BLaER1 treated with 17β-estradiol and CSF1 and Interleukin-3, amounts not matched to agents 10 nM and 100 nM (cell line): ENCODE measurements at regions not wholly inside any gene's neighbourhood (a gene's known extent, or its start where the extent isn't known, plus 50 kb on each side); places are given as distances from the start of the nearest gene placed in this dataset.

Experiments used
- H3K27ac ChIP-seq, 11 experiments: shearing (Covaris generic); formaldehyde crosslinking; 2 replicates each; pipeline ENCODE4 v1.8.1; 2022
- H3K27me3 ChIP-seq, 11 experiments: shearing (Covaris generic); formaldehyde crosslinking; 2 replicates each; pipeline ENCODE4 v1.8.1; 2022
- H3K36me3 ChIP-seq, 11 experiments: shearing (Covaris generic); formaldehyde crosslinking; 2 replicates each; pipeline ENCODE4 v1.8.1; 2022
- H3K4me1 ChIP-seq, 10 experiments: shearing (Covaris generic); formaldehyde crosslinking; 2 replicates each; pipeline ENCODE4 v1.8.1; 2022
- H3K4me2 ChIP-seq, 11 experiments: shearing (Covaris generic); formaldehyde crosslinking; 2 replicates each; pipeline ENCODE4 v1.8.1; 2022
- H3K4me3 ChIP-seq, 10 experiments: shearing (Covaris generic); formaldehyde crosslinking; 2 replicates each; pipeline ENCODE4 v1.8.1; 2022
- H3K9ac ChIP-seq, 11 experiments: shearing (Covaris generic); formaldehyde crosslinking; 2 replicates each; pipeline ENCODE4 v1.8.1; 2022
- H3K9me3 ChIP-seq, 11 experiments: shearing (Covaris generic); formaldehyde crosslinking; replicated peaks in 1 of 11; 2 replicates each; pipeline ENCODE4 v1.8.1; 2022
- H4K20me1 ChIP-seq, 11 experiments: shearing (Covaris generic); formaldehyde crosslinking; 2 replicates each; pipeline ENCODE4 v1.8.1; 2022
- Cebpa-rat ChIP-seq, 11 experiments: shearing (Covaris generic); IDR thresholded peaks; 2 replicates each; pipeline ENCODE4 v1.8.1; 2022

DNA sequence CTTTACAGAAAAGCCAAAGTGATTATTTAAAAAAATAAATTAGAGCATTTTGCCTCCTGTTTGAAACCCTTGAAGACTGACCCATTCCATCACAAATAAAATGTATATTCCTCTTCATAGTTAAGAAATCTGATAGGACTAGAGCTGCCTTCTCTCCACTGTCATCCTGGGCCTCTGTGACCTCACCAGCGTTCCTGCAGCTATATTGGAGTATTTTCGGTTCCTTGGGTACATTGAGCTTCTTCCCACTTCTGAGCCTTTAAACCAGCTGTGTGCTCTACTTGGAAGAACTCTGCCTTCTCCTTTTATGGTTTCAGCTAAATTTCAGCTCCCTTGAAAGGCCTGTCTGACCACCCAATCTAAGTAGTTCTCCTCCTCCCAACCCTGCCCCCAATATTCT lies 99.1 kb upstream of the ABCA1 start:
- Histone ChIP-seq H4K20me1 (no peaks in the 10 kb centered on the region), H3K27ac (peak overlapping the region in 1 of 11 experiments; percentile 51; a peak in 1 of 22 replicates), H3K4me2 (peak overlapping the region in 2 of 11 experiments; percentile 63 to 84; a peak in 4 of 22 replicates), H3K27me3 (no peaks in the 10 kb centered on the region), H3K9ac (peak overlapping the region in 2 of 11 experiments; percentile 31 to 44; a peak in 1 of 22 replicates), H3K4me3 (no peak overlapping the region), H3K4me1 (peaks cover 0 to 24% (median 0%) of the 10 kb centered on the region in 10 experiments; a peak in 6 of 20 replicates), H3K9me3 (no peaks in the 10 kb centered on the region), H3K36me3 (no peaks in the 10 kb centered on the region)
- TF ChIP-seq Cebpa-rat (IDR thresholded peaks at IDR 0.05): no peak

DNA sequence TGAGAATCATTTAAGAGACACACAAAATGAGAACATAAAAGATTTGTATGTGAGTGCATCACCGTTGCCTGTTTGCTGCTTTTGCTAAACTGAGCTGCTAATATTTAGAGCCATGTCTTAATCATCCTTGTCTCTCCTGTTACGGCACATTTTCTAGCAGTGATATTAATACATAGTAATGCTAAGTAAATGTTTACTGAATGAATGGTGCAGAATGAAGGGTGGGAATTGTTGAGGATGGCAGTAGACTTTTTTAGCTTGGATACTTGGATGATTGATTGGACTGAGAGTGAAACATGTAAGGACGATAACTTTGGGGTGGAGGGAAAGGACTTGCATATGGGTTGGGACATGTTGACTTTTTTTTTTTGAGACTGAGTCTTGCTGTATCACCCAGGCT lies 102.3 kb upstream of the ABCA1 start:
- no peaks in the 10 kb centered on the region for H4K20me1 ChIP-seq
- no peaks in the 10 kb centered on the region for H3K27me3 ChIP-seq
- H3K4me3 ChIP-seq: no peak overlapping the region
- H3K9me3 ChIP-seq: no peaks in the 10 kb centered on the region; a peak in 1 of 22 replicates
- peaks cover 0 to 27% (median 0%) of the 10 kb centered on the region in 10 experiments; a peak in 6 of 20 replicates for H3K4me1 ChIP-seq
- no peak overlapping the region for H3K9ac ChIP-seq
- no peaks in the 10 kb centered on the region for H3K36me3 ChIP-seq
- no peak overlapping the region for H3K27ac ChIP-seq
- no peak overlapping the region for H3K4me2 ChIP-seq
- TF ChIP-seq Cebpa-rat (IDR thresholded peaks at IDR 0.05): no peak

DNA sequence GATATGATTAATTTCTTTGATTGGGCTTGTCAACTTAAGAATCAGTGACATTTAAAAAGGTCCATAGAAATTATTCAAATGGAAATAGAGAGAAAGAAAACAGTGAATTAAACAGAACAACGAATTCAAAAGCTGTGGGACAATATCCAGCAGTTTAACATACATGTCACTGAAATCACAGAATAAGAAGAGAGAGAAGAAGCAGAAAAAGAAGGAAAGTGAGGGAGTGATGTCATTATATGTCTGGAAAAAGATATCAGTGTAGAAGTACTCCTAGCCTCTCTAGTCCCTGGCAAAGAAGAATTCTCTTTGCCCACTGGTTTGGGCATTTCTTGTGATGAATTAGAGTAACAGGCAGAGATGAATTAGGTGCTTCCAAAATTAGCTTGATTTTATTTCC lies 109.2 kb upstream of the ABCA1 start:
- H4K20me1 ChIP-seq: no peaks in the 10 kb centered on the region
- TF ChIP-seq Cebpa-rat (IDR thresholded peaks at IDR 0.05): no peak
- H3K4me2 ChIP-seq: no peak overlapping the region
- H3K36me3 ChIP-seq: no peaks in the 10 kb centered on the region
- H3K27ac ChIP-seq: no peak overlapping the region
- no peaks in the 10 kb centered on the region; a peak in 2 of 22 replicates for H3K9me3 ChIP-seq
- H3K4me1 ChIP-seq: peaks cover 0 to 26% (median 0%) of the 10 kb centered on the region in 10 experiments; a peak in 4 of 20 replicates
- no peak overlapping the region for H3K9ac ChIP-seq
- H3K4me3 ChIP-seq: no peak overlapping the region
- no peaks in the 10 kb centered on the region for H3K27me3 ChIP-seq

DNA sequence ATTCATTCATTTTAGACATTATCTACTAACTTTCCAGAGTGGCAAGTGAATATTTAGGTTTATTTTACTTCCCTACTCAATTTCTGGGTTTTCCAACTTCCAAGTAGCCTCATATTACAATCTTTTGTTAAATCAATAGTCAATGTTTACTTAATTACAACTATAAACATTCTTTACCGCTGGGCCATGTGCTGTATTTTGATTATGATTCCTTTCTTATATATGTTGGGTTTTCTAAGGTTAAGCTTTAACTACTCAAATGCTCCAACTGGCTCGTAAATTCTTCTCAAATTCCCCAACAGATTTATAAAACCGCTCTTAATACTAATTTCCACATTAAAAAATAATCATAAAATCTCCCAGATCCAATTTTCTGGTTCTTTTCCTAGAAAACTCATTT lies 110.1 kb upstream of the ABCA1 start:
- no peak overlapping the region for H3K9ac ChIP-seq
- no peak overlapping the region for H3K4me3 ChIP-seq
- no peaks in the 10 kb centered on the region; a peak in 2 of 22 replicates for H3K9me3 ChIP-seq
- H3K27me3 ChIP-seq: no peaks in the 10 kb centered on the region
- TF ChIP-seq Cebpa-rat (IDR thresholded peaks at IDR 0.05): no peak
- H3K4me1 ChIP-seq: peaks cover 0 to 35% (median 1%) of the 10 kb centered on the region in 10 experiments; a peak in 8 of 20 replicates
- H3K27ac ChIP-seq: no peak overlapping the region
- no peaks in the 10 kb centered on the region for H3K36me3 ChIP-seq
- no peak overlapping the region for H3K4me2 ChIP-seq
- no peaks in the 10 kb centered on the region for H4K20me1 ChIP-seq

DNA sequence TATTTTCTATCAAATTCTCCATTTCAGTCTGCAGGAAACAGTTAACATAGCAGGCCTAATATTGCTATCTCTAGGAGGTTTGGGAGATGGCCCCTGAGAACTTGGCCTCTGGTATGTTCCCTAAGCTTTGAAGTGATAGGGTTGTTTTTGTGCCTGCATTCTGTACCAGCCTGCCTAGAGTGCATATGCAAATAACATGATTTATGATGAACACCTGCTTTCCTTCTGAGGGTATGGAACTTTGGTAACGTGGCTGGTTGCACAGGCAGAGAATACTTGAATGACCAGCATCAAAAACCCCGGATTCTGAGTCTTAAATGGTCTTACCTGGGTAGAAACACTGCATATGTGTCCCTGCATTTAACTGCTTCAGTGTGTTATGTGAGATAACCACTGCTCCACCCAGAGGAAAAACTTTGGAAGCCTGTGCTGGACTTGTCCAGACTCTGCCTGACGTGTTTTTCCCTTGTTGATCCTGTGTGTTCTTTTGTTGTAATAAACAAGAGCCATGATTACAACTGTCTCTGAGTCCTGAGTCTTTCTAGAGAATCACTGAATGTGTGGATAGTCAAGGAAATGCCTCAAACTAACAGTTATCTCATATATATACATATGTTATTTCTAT lies 111.3 kb upstream of the ABCA1 start:
- TF ChIP-seq Cebpa-rat (IDR thresholded peaks at IDR 0.05): no peak

DNA sequence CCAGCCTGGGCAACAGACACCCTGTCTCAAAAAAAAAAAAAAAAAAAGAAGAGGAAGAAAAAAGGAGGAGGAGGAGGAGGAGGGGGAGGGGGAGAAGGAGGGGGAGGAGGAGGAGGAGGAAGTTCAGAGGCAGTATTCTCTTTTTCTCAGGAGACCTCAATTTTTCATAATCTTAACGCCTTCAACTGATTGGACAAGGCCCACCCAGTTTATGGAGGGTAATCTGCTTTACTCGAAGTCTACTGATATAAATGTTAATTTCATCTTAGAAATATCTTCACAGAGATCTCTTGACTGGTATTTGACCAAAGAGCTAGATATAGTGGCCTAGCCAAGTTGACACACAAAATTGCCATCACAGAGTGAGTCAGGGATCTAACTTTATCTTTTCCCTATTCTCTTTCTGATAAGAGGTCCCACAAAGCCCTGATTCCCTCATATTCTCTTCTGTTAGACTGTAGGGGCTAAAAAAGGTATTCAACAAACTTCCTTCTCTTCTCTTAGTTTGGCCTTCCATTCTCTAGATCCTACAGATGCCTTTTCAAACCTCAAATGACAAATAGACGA lies 115.5 kb upstream of the ABCA1 start:
- H3K27me3 ChIP-seq: no peaks in the 10 kb centered on the region
- H4K20me1 ChIP-seq: no peaks in the 10 kb centered on the region
- peak overlapping the region in 2 of 11 experiments; percentile 51 to 59; a peak in 2 of 22 replicates for H3K27ac ChIP-seq
- TF ChIP-seq Cebpa-rat (IDR thresholded peaks at IDR 0.05): no peak
- peak overlapping the region in 2 of 11 experiments; percentile 79 to 85; a peak in 4 of 22 replicates for H3K4me2 ChIP-seq
- peaks cover 0 to 55% (median 2%) of the 10 kb centered on the region in 10 experiments; a peak in 8 of 20 replicates for H3K4me1 ChIP-seq
- no peaks in the 10 kb centered on the region; a peak in 1 of 22 replicates for H3K9me3 ChIP-seq
- H3K36me3 ChIP-seq: no peaks in the 10 kb centered on the region
- no peak overlapping the region for H3K4me3 ChIP-seq
- H3K9ac ChIP-seq: no peak overlapping the region

More for the DNA sequence above, 111.3 kb upstream of the ABCA1 start:
- Histone ChIP-seq H3K4me1 (peaks cover 0 to 47% (median 2%) of the 10 kb centered on the region in 10 experiments; a peak in 8 of 20 replicates), H3K27ac (no peak overlapping the region), H3K27me3 (no peaks in the 10 kb centered on the region), H3K9ac (no peak overlapping the region), H3K9me3 (no peaks in the 10 kb centered on the region; a peak in 1 of 22 replicates), H3K36me3 (no peaks in the 10 kb centered on the region), H4K20me1 (no peaks in the 10 kb centered on the region), H3K4me2 (no peak overlapping the region), H3K4me3 (no peak overlapping the region)

DNA sequence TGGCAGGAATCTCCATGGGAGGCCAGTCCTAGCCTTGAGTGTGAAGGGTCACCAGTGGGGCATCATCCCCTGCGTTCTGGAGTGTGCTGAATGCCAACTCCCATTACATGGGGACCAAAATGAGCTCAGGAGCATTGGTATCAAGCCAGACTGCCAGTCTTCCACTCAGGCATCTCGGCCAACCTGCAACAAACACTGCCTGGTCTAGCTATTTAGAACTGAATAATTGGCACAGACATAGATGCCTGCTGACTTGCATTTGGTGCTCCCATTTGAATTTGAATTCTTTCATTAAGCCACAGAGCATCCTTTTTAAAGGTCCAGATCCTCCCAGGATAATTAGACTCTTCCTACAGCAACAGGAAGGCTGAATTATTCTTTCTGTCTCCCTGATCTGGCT lies 116.6 kb upstream of the ABCA1 start:
- Histone ChIP-seq H4K20me1 (no peaks in the 10 kb centered on the region), H3K4me1 (peaks cover 0 to 55% (median 2%) of the 10 kb centered on the region in 10 experiments; a peak in 8 of 20 replicates), H3K9ac (no peak overlapping the region), H3K4me2 (0 out of 22 replicates have a peak overlapping the region, but pooled peaks of 1 of the 11 experiments have one; percentile 3), H3K36me3 (no peaks in the 10 kb centered on the region), H3K4me3 (no peak overlapping the region), H3K27me3 (no peaks in the 10 kb centered on the region), H3K9me3 (no peaks in the 10 kb centered on the region; a peak in 1 of 22 replicates), H3K27ac (no peak overlapping the region)
- no peak for TF ChIP-seq Cebpa-rat (IDR thresholded peaks at IDR 0.05)

DNA sequence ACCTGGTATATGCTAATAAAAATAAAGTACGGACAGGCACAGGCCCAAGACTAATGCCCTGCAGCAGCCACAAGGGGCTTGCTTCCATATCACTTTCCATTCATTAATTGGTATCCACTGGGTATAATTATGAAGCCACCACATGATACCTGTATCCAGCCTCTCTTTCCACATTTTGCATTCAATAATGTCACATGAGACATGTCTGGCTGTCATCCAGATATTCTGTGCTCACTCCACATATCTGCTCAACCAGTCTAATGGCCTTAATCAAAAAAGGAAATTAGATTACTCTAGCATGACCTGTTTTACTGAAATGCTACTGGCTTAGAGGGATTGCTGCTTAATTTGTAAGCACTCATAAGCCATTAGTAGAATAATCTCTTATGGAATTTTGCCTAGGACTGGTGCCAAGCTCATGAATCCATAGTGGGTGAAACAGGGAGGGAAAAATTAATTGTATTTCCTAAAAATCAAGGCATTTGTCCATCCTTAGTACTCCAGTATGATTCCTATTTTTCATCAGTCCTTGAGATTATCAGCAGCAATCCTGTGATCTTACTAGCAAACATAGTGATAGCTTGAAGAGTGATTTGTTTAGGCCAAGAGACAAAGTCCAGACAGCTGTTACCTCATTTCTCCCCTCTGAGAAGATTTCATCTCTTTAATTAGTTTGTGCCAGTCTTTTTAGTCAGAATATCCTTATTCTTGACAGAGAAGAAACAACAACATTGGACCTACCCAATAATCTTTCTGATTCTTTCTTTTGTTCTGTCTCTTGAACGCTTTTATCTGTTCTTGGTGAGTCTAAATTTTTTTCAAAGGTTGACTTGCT lies 119.2 kb upstream of the ABCA1 start:
- Histone ChIP-seq H3K36me3 (no peaks in the 10 kb centered on the region), H3K4me2 (peak overlapping the region in 2 of 11 experiments; percentile 16 to 26; a peak in 2 of 22 replicates), H3K4me1 (peaks cover 10 to 51% (median 14%) of the 10 kb centered on the region in 10 experiments), H4K20me1 (no peaks in the 10 kb centered on the region), H3K9ac (no peak overlapping the region), H3K27ac (no peak overlapping the region), H3K4me3 (no peak overlapping the region), H3K27me3 (no peaks in the 10 kb centered on the region), H3K9me3 (no peaks in the 10 kb centered on the region)
- no peak for TF ChIP-seq Cebpa-rat (IDR thresholded peaks at IDR 0.05)

DNA sequence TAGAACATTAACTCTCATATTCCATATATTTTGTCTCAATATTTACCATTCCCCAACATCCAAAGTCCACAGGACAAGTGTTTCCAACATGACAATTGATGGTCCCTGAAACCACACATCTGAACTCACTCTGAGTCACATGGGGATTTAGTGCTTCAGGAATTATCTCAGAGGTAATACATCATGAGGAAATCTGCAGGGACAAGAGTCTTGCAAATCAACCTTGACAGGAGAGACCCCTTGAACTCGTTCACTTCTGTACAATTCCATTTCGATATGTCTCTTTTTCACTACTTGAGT lies 119.7 kb upstream of the ABCA1 start:
- TF ChIP-seq Cebpa-rat (IDR thresholded peaks at IDR 0.05): no peak
- no peaks in the 10 kb centered on the region for H3K36me3 ChIP-seq
- H3K4me2 ChIP-seq: no peak overlapping the region
- peaks cover 16 to 51% (median 20%) of the 10 kb centered on the region in 10 experiments for H3K4me1 ChIP-seq
- no peaks in the 10 kb centered on the region for H4K20me1 ChIP-seq
- no peak overlapping the region for H3K27ac ChIP-seq
- H3K9ac ChIP-seq: no peak overlapping the region
- no peaks in the 10 kb centered on the region for H3K27me3 ChIP-seq
- H3K4me3 ChIP-seq: no peak overlapping the region
- no peaks in the 10 kb centered on the region for H3K9me3 ChIP-seq
